SU-DHL-6 (cell line): ENCODE measurements at regions not wholly inside any gene's neighbourhood (a gene's known extent, or its start where the extent isn't known, plus 50 kb on each side); places are given as distances from the start of the nearest gene placed in this dataset.
"Not testable (repeated sequence)": the region's sequence is repeated elsewhere in the genome, so short reads cannot be mapped to it uniquely, and the experiment has no call there.

Experiments used
- CTCF ChIP-seq: fragments of 200-600 bp; sonication (generic); IDR thresholded peaks from one replicate; pipeline ENCODE4 v1.5.1; 2017; ENCODE audit warnings: antibody characterized with exemption, mild to moderate bottlenecking, low read length, moderate library complexity; ENCODE audit not compliant: insufficient read depth, poor library complexity, severe bottlenecking
- EZH2phosphoT487 ChIP-seq: fragments of 200-600 bp; sonication (generic), shearing (Covaris generic); conservative IDR thresholded peaks from 2 replicates; pipeline ENCODE4 v1.6.1; 2018; ENCODE audit warnings: mild to moderate bottlenecking, antibody characterized with exemption, low read length, moderate library complexity, mixed read lengths

DNA sequence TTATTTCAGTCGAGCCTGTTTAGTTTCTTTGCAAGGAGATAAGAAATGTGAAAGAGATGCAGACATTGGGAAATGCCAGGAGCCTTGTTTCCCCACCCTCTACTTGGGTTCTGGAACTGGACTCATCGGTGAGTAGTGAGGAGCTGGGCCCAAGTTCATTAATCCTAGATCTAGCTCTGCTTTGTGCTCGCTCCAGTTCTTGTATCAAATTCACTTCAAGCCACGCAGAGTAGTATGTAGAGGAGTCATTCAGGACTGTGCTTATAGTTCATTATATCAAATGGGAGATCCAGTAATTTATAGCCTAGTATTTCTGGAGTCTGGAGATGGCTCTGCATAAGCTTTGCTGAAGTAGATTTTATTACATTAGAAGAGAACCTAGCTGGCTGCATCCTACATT lies 142.5 kb downstream of the RALA start:
- not testable (repeated sequence) for TF ChIP-seq CTCF, EZH2phosphoT487
